Aorta (tissue), 5 donors: ENCODE measurements at regions not wholly inside any gene's neighbourhood (a gene's known extent, or its start where the extent isn't known, plus 50 kb on each side); places are given as distances from the start of the nearest gene placed in this dataset.

Source experiments
- ATAC-seq: fragments of 200-7000 bp; cut with Tn5 transposase; one replicate; pipeline ENCODE4 v1.9.1; 2022; ENCODE audit warnings: moderate library complexity; ENCODE audit not compliant: low FRiP score
- DNase-seq, 2 donors: peaks; one replicate each; pipeline ENCODE4 v3.0.0-alpha.2; 2020
- H3K27ac ChIP-seq, 2 donors: one replicate each; pipeline ENCODE4 v1.5.1; 2013; ENCODE audit warnings: low read length in 2 of 2, mild to moderate bottlenecking in 2 of 2, moderate library complexity in 2 of 2, control low read depth in 1 of 2, inconsistent platforms in 1 of 2, low read depth in 1 of 2
- H3K27me3 ChIP-seq, 2 donors: one replicate each; pipeline ENCODE4 v1.6.1; 2013; ENCODE audit warnings: control low read depth in 1 of 2, low read length in 1 of 2, mild to moderate bottlenecking in 1 of 2, moderate library complexity in 1 of 2; ENCODE audit not compliant: insufficient read depth in 2 of 2, control insufficient read depth in 1 of 2
- H3K36me3 ChIP-seq, 2 donors: one replicate each; pipeline ENCODE4 v1.6.1; 2013; ENCODE audit warnings: control low read depth in 1 of 2, low read length in 1 of 2, mild to moderate bottlenecking in 1 of 2; ENCODE audit not compliant: insufficient read depth in 2 of 2, control insufficient read depth in 1 of 2
- H3K4me1 ChIP-seq, 2 donors: one replicate each; pipeline ENCODE4 v1.6.1; 2013; ENCODE audit warnings: low read length in 2 of 2, control low read depth in 1 of 2, mild to moderate bottlenecking in 1 of 2, moderate library complexity in 1 of 2; ENCODE audit not compliant: insufficient read depth in 2 of 2, control insufficient read depth in 1 of 2
- H3K4me3 ChIP-seq, 2 donors: one replicate each; pipeline ENCODE4 v1.5.1; 2013; ENCODE audit warnings: low read length in 2 of 2, control low read depth in 1 of 2, mild to moderate bottlenecking in 1 of 2
- H3K9me3 ChIP-seq: one replicate; pipeline ENCODE4 v1.6.1; 2013; ENCODE audit warnings: mild to moderate bottlenecking, low read length; ENCODE audit not compliant: control insufficient read depth
- WGBS, 2 donors: extraction: QIAGEN DNeasy Blood & Tissue Kit; methylation state at CpG; one replicate each; pipeline ENCODE4 v1.1.7; 2013; 5-methylcytosine and 5-hydroxymethylcytosine counted together
- intact Hi-C, 2 donors: fragments of 100-400 bp; cut with DNase I; formaldehyde crosslinking; loops; one replicate each; pipeline versions ENCODE4 v1.14.2 to v1.15.0; 2022
- donor health status: healthy with polysubstance abuse.
- donor health status: Bipolar disorder and iron deficiency.
- donor health status: DM: no; HTN: no; CAD: no.
- donor health status: DM: no; HTN: no; CAD: no.
- donor health status: DM: yes; HTN: yes; CAD: no.

GRCh38 chr15:69814932-69815331, 282.8 kb downstream of the TLE3 start:
- Histone ChIP-seq H3K27me3 (no peaks in the 10 kb centered on the region), H3K4me1 (no peaks in the 10 kb centered on the region), H3K27ac (no peak overlapping the region), H3K36me3 (no peaks in the 10 kb centered on the region), H3K9me3 (no peaks in the 10 kb centered on the region), H3K4me3 (no peak overlapping the region)
- ATAC-seq = no peak
- intact Hi-C loops = no loop called here
- DNase-seq = no peak
- 88 to 90% methylated on average over 9 of the region's 9 CpGs for WGBS, 2 donors

DNA sequence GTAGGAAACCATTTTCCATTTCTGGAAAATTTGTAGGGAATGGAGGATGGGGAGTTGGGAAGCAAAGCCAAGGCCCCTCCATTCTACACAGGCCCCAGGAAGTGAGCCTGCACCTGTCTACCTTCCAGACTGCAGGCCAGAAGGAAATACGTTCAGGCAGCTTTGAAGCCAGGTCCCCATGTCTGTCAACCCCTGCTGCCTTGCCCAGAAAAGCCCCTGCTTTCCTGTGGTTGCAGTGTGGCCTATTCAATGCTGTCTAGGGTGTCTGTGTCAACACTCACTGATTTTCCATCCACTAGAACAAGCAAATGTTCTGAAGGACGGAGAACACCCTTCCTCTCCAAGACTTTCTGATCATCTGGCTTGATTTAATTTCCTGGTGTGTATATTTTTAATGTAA, 281.9 kb downstream of the TLE3 start:
- DNase-seq (no peak), ATAC-seq (no peak)
- H3K9me3 ChIP-seq = no peaks in the 10 kb centered on the region
- H3K4me3 ChIP-seq = no peak overlapping the region
- H3K27me3 ChIP-seq = no peaks in the 10 kb centered on the region
- H3K27ac ChIP-seq = no peak overlapping the region
- H3K36me3 ChIP-seq = no peaks in the 10 kb centered on the region
- WGBS, 2 donors = 90 to 94% methylated on average over 2 of the region's 2 CpGs
- intact Hi-C loops = no loop called here
- no peaks in the 10 kb centered on the region for H3K4me1 ChIP-seq

GRCh38 chr15:69816522-69816921, 281.2 kb downstream of the TLE3 start:
- Histone ChIP-seq H3K4me3 (no peak overlapping the region), H3K9me3 (no peaks in the 10 kb centered on the region), H3K27me3 (no peaks in the 10 kb centered on the region), H3K27ac (no peak overlapping the region), H3K36me3 (no peaks in the 10 kb centered on the region), H3K4me1 (no peaks in the 10 kb centered on the region)
- ATAC-seq (no peak), DNase-seq (no peak)
- intact Hi-C loops = no loop called here
- 79 to 81% methylated on average over 2 of the region's 2 CpGs for WGBS, 2 donors

- no peak overlapping the region for H3K27ac ChIP-seq
- intact Hi-C loops = no loop called here
- H3K4me1 ChIP-seq = no peaks in the 10 kb centered on the region
- no peak overlapping the region for H3K4me3 ChIP-seq
- ATAC-seq = no peak
- no peaks in the 10 kb centered on the region for H3K9me3 ChIP-seq
- DNase-seq = no peak
- H3K36me3 ChIP-seq = no peaks in the 10 kb centered on the region
- no peaks in the 10 kb centered on the region for H3K27me3 ChIP-seq
- WGBS, 2 donors = 85% methylated on average over 8 of the region's 8 CpGs
Observed at GRCh38 chr15:69818529-69818928, 279.2 kb downstream of the TLE3 start.

- ATAC-seq (no peak), DNase-seq (no peak)
- intact Hi-C loops = no loop called here
- Histone ChIP-seq H3K27me3 (no peaks in the 10 kb centered on the region), H3K27ac (no peak overlapping the region), H3K9me3 (no peaks in the 10 kb centered on the region), H3K4me3 (no peak overlapping the region), H3K4me1 (no peaks in the 10 kb centered on the region), H3K36me3 (no peaks in the 10 kb centered on the region)
- 89% methylated on average over 3 of the region's 3 CpGs for whole genome bisulfite sequencing, 2 donors
Observed at GRCh38 chr15:69819371-69819770, 278.3 kb downstream of the TLE3 start.

DNA sequence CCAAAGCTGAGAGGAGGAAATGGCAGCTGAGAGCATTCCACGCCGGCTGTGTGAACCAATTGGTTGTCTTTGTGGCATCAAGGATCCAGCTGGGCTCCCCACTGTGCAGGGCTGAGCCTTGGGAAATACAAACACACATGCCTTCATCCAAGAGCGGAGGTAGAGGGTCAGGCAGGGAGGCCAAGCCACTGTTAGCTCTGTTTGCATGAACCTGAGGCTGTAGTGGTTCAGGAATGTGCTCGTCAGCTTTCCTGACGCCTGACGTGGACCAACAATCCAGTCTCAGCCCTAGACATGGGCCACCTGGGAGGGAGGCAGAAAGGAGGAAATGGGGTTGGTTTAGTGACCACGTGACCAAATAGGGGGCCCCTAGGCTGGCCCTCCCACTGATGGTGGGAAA, 276.9 kb downstream of the TLE3 start:
- Histone ChIP-seq H3K36me3 (no peaks in the 10 kb centered on the region), H3K4me3 (no peak overlapping the region), H3K27me3 (no peaks in the 10 kb centered on the region), H3K4me1 (no peaks in the 10 kb centered on the region), H3K27ac (no peak overlapping the region), H3K9me3 (no peaks in the 10 kb centered on the region)
- ATAC-seq (no peak), DNase-seq (no peak)
- intact Hi-C loops = no loop called here
- 59 to 68% methylated on average over 7 of the region's 7 CpGs for WGBS, 2 donors

- no peak for ATAC-seq
- 68 to 71% methylated on average over 8 of the region's 8 CpGs for WGBS, 2 donors
Observed at GRCh38 chr15:69823223-69823907, 274.4 kb downstream of the TLE3 start.

DNA sequence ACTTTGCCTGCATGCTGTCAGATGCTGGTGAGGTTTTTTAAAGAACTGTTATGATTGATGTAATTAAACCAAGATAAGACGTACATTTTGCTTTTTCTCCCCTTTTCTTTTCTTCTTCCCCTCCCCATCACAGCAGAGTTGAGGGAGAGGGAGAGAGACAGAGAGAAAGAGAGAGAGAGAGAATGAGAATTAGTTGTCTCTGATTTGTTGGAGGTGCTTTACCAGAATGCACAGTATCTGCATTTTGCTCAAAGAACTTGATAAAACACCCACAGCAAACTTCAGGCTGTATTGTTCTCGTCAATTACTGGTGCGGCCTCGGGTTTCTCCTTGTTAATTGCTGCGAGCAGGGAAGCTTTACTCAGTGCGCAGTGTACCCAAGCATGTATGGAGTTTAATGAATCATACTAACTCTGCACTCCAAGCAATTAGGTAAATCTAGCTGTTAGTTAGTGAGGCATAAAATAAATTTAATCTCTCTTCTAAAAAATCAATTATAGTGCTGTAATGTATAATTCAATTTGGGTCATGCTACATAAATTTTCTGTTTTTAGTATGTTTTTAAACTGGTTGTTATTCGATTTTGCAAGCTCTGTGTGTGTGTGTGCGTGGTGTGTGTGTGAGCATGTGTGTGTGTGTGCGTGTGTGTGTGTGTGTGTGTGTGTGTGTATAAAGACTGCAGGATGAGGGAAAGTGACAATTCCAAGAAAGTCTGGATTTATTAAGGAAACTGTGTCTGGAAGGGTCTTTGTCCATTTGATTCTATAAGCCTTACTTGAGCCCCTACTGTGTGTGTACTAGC, 273.4 kb downstream of the TLE3 start:
- no peaks in the 10 kb centered on the region for H3K36me3 ChIP-seq
- 75 to 79% methylated on average over 9 of the region's 9 CpGs for WGBS, 2 donors
- intact Hi-C loops = no loop called here

More at GRCh38 chr15:69823223-69823907, 274.4 kb downstream of the TLE3 start:
- H3K4me3 ChIP-seq = no peak overlapping the region
- no peaks in the 10 kb centered on the region for H3K9me3 ChIP-seq
- no peaks in the 10 kb centered on the region for H3K27me3 ChIP-seq
- H3K27ac ChIP-seq = no peak overlapping the region
- intact Hi-C loops = no loop called here
- H3K36me3 ChIP-seq = no peaks in the 10 kb centered on the region
- no peaks in the 10 kb centered on the region for H3K4me1 ChIP-seq
- DNase-seq = peak in 1 of 2 donors; percentile 57

GRCh38 chr15:69824877-69825406, 272.8 kb downstream of the TLE3 start:
- Histone ChIP-seq H3K4me3 (no peak overlapping the region), H3K27me3 (no peaks in the 10 kb centered on the region), H3K4me1 (no peaks in the 10 kb centered on the region), H3K36me3 (no peaks in the 10 kb centered on the region), H3K9me3 (no peaks in the 10 kb centered on the region), H3K27ac (no peak overlapping the region)
- DNase-seq (no peak), ATAC-seq (no peak)
- WGBS, 2 donors = 97 to 100% methylated on average over 2 of the region's 2 CpGs
- intact Hi-C loops = no loop called here

More for the DNA sequence above, 273.4 kb downstream of the TLE3 start:
- no peak overlapping the region for H3K4me3 ChIP-seq
- no peaks in the 10 kb centered on the region for H3K9me3 ChIP-seq
- ATAC-seq = no peak
- H3K27me3 ChIP-seq = no peaks in the 10 kb centered on the region
- no peak for DNase-seq
- no peak overlapping the region for H3K27ac ChIP-seq
- H3K4me1 ChIP-seq = no peaks in the 10 kb centered on the region
